Activated naive CD4-positive, alpha-beta T cell treated with anti-CD3 and anti-CD28 coated beads, Interleukin-2, amount 50 U/mL, for 24 hours (primary cell): ENCODE measurements at regions not wholly inside any gene's neighbourhood (a gene's known extent, or its start where the extent isn't known, plus 50 kb on each side); places are given as distances from the start of the nearest gene placed in this dataset.

Source experiments
- H3K27ac Mint-ChIP-seq: one replicate; pipeline ENCODE4 v1.8.0; 2021; ENCODE audit warnings: mild to moderate bottlenecking, mixed read lengths
- H3K27me3 Mint-ChIP-seq: one replicate; pipeline ENCODE4 v1.8.0; 2021; ENCODE audit warnings: mixed read lengths
- H3K36me3 Mint-ChIP-seq: one replicate; pipeline ENCODE4 v1.8.0; 2021; ENCODE audit warnings: mixed read lengths
- H3K4me1 Mint-ChIP-seq: one replicate; pipeline ENCODE4 v1.8.0; 2021; ENCODE audit warnings: mixed read lengths
- H3K4me3 Mint-ChIP-seq: one replicate; pipeline ENCODE4 v1.8.0; 2021; ENCODE audit warnings: mild to moderate bottlenecking, mixed read lengths
- H3K9me3 Mint-ChIP-seq: one replicate; pipeline ENCODE4 v1.8.0; 2021; ENCODE audit warnings: mixed read lengths

- Mint-ChIP-seq H3K4me3 (no peak overlapping the region), H3K36me3 (peaks cover 1% of the 10 kb centered on the region), H3K4me1 (no peaks in the 10 kb centered on the region), H3K27ac (no peak overlapping the region), H3K27me3 (peaks cover 4% of the 10 kb centered on the region), H3K9me3 (peaks cover 6% of the 10 kb centered on the region)
Measured at GRCh38 chr15:87461631-87462030, 794.9 kb downstream of the NTRK3 start.

- H3K36me3 Mint-ChIP-seq: no peaks in the 10 kb centered on the region
- H3K27me3 Mint-ChIP-seq: peaks cover 1% of the 10 kb centered on the region
- no peak overlapping the region for H3K4me3 Mint-ChIP-seq
- no peaks in the 10 kb centered on the region for H3K4me1 Mint-ChIP-seq
- H3K27ac Mint-ChIP-seq: no peak overlapping the region
- no peaks in the 10 kb centered on the region for H3K9me3 Mint-ChIP-seq
Measured at GRCh38 chr15:87454860-87455259, 801.7 kb downstream of the NTRK3 start.

GRCh38 chr15:87450314-87450713, 806.2 kb downstream of the NTRK3 start:
- Mint-ChIP-seq H3K27ac (no peak overlapping the region), H3K36me3 (no peaks in the 10 kb centered on the region), H3K4me1 (no peaks in the 10 kb centered on the region), H3K27me3 (no peaks in the 10 kb centered on the region), H3K4me3 (no peak overlapping the region), H3K9me3 (peaks cover 9% of the 10 kb centered on the region)

GRCh38 chr15:87439090-87439489, 817.4 kb downstream of the NTRK3 start:
- H3K36me3 Mint-ChIP-seq: no peaks in the 10 kb centered on the region
- peaks cover 3% of the 10 kb centered on the region for H3K27me3 Mint-ChIP-seq

GRCh38 chr15:87433871-87434270, 822.7 kb downstream of the NTRK3 start:
- H3K4me1 Mint-ChIP-seq: no peaks in the 10 kb centered on the region
- H3K27me3 Mint-ChIP-seq: peaks cover 10% of the 10 kb centered on the region
- H3K27ac Mint-ChIP-seq: no peak overlapping the region
- no peaks in the 10 kb centered on the region for H3K9me3 Mint-ChIP-seq
- no peak overlapping the region for H3K4me3 Mint-ChIP-seq
- no peaks in the 10 kb centered on the region for H3K36me3 Mint-ChIP-seq

More at GRCh38 chr15:87439090-87439489, 817.4 kb downstream of the NTRK3 start:
- Mint-ChIP-seq H3K9me3 (no peaks in the 10 kb centered on the region), H3K4me3 (no peak overlapping the region), H3K4me1 (no peaks in the 10 kb centered on the region), H3K27ac (no peak overlapping the region)

GRCh38 chr15:87429754-87430153, 826.8 kb downstream of the NTRK3 start:
- H3K9me3 Mint-ChIP-seq: peaks cover 8% of the 10 kb centered on the region
- H3K4me3 Mint-ChIP-seq: no peak overlapping the region

GRCh38 chr15:87420017-87420416, 836.5 kb downstream of the NTRK3 start:
- H3K4me3 Mint-ChIP-seq: no peak overlapping the region
- peaks cover 3% of the 10 kb centered on the region for H3K27me3 Mint-ChIP-seq
- no peaks in the 10 kb centered on the region for H3K36me3 Mint-ChIP-seq
- H3K9me3 Mint-ChIP-seq: no peaks in the 10 kb centered on the region
- no peaks in the 10 kb centered on the region for H3K4me1 Mint-ChIP-seq
- H3K27ac Mint-ChIP-seq: no peak overlapping the region

More at GRCh38 chr15:87429754-87430153, 826.8 kb downstream of the NTRK3 start:
- Mint-ChIP-seq H3K4me1 (no peaks in the 10 kb centered on the region), H3K36me3 (no peaks in the 10 kb centered on the region), H3K27me3 (peaks cover 7% of the 10 kb centered on the region), H3K27ac (no peak overlapping the region)

- H3K27me3 Mint-ChIP-seq: peaks cover 3% of the 10 kb centered on the region
- H3K4me3 Mint-ChIP-seq: no peak overlapping the region
- H3K27ac Mint-ChIP-seq: no peak overlapping the region
- H3K36me3 Mint-ChIP-seq: no peaks in the 10 kb centered on the region
- no peaks in the 10 kb centered on the region for H3K9me3 Mint-ChIP-seq
- no peaks in the 10 kb centered on the region for H3K4me1 Mint-ChIP-seq
Measured at GRCh38 chr15:87419344-87419743, 837.2 kb downstream of the NTRK3 start.

GRCh38 chr15:87416591-87417257, 839.8 kb downstream of the NTRK3 start:
- Mint-ChIP-seq H3K9me3 (no peaks in the 10 kb centered on the region), H3K27ac (no peak overlapping the region), H3K4me3 (no peak overlapping the region), H3K36me3 (no peaks in the 10 kb centered on the region), H3K4me1 (no peaks in the 10 kb centered on the region), H3K27me3 (peaks cover 6% of the 10 kb centered on the region)

GRCh38 chr15:87408902-87409301, 847.6 kb downstream of the NTRK3 start:
- Mint-ChIP-seq H3K36me3 (no peaks in the 10 kb centered on the region), H3K27ac (no peak overlapping the region), H3K4me1 (no peaks in the 10 kb centered on the region), H3K4me3 (no peak overlapping the region), H3K9me3 (no peaks in the 10 kb centered on the region), H3K27me3 (peaks cover 5% of the 10 kb centered on the region)

GRCh38 chr15:87403973-87404372, 852.6 kb downstream of the NTRK3 start:
- Mint-ChIP-seq H3K27me3 (peaks cover 2% of the 10 kb centered on the region), H3K36me3 (no peaks in the 10 kb centered on the region), H3K4me3 (no peak overlapping the region), H3K27ac (no peak overlapping the region), H3K4me1 (no peaks in the 10 kb centered on the region), H3K9me3 (no peaks in the 10 kb centered on the region)

- Mint-ChIP-seq H3K4me3 (no peak overlapping the region), H3K27me3 (peaks cover 2% of the 10 kb centered on the region)
Measured at GRCh38 chr15:87401973-87402372, 854.6 kb downstream of the NTRK3 start.

GRCh38 chr15:87394676-87395075, 861.9 kb downstream of the NTRK3 start:
- Mint-ChIP-seq H3K4me1 (no peaks in the 10 kb centered on the region), H3K27me3 (peaks cover 2% of the 10 kb centered on the region), H3K27ac (no peak overlapping the region), H3K4me3 (no peak overlapping the region), H3K9me3 (peaks cover 6% of the 10 kb centered on the region), H3K36me3 (peaks cover 1% of the 10 kb centered on the region)

More at GRCh38 chr15:87401973-87402372, 854.6 kb downstream of the NTRK3 start:
- H3K9me3 Mint-ChIP-seq: no peaks in the 10 kb centered on the region
- H3K4me1 Mint-ChIP-seq: no peaks in the 10 kb centered on the region
- H3K36me3 Mint-ChIP-seq: no peaks in the 10 kb centered on the region
- H3K27ac Mint-ChIP-seq: no peak overlapping the region

GRCh38 chr15:87387766-87388165, 868.8 kb downstream of the NTRK3 start:
- no peaks in the 10 kb centered on the region for H3K4me1 Mint-ChIP-seq

GRCh38 chr15:87374339-87374738, 882.2 kb downstream of the NTRK3 start:
- Mint-ChIP-seq H3K27me3 (peaks cover 18% of the 10 kb centered on the region), H3K4me1 (no peaks in the 10 kb centered on the region), H3K27ac (no peak overlapping the region), H3K4me3 (no peak overlapping the region), H3K36me3 (peaks cover 1% of the 10 kb centered on the region), H3K9me3 (peaks cover 26% of the 10 kb centered on the region)

More at GRCh38 chr15:87387766-87388165, 868.8 kb downstream of the NTRK3 start:
- H3K36me3 Mint-ChIP-seq: no peaks in the 10 kb centered on the region
- H3K9me3 Mint-ChIP-seq: peaks cover 11% of the 10 kb centered on the region
- H3K27ac Mint-ChIP-seq: no peak overlapping the region
- H3K4me3 Mint-ChIP-seq: no peak overlapping the region
- H3K27me3 Mint-ChIP-seq: peaks cover 8% of the 10 kb centered on the region

- H3K4me3 Mint-ChIP-seq: no peak overlapping the region
- no peaks in the 10 kb centered on the region for H3K4me1 Mint-ChIP-seq
- peaks cover 1% of the 10 kb centered on the region for H3K36me3 Mint-ChIP-seq
- H3K27ac Mint-ChIP-seq: no peak overlapping the region
- peaks cover 17% of the 10 kb centered on the region for H3K27me3 Mint-ChIP-seq
- H3K9me3 Mint-ChIP-seq: peaks cover 26% of the 10 kb centered on the region
Measured at GRCh38 chr15:87369269-87369668, 887.3 kb downstream of the NTRK3 start.

GRCh38 chr15:87368511-87368910, 888.0 kb downstream of the NTRK3 start:
- Mint-ChIP-seq H3K36me3 (peaks cover 1% of the 10 kb centered on the region), H3K9me3 (peaks cover 21% of the 10 kb centered on the region), H3K4me3 (no peak overlapping the region), H3K27ac (no peak overlapping the region), H3K4me1 (no peaks in the 10 kb centered on the region), H3K27me3 (peaks cover 10% of the 10 kb centered on the region)
